Mesodermal cell (in vitro differentiated cells): ENCODE measurements at regions not wholly inside any gene's neighbourhood (a gene's known extent, or its start where the extent isn't known, plus 50 kb on each side); places are given as distances from the start of the nearest gene placed in this dataset.

Experiments
- H3K27ac ChIP-seq: 2 replicates; pipeline ENCODE4 v1.7.0; 2013; ENCODE audit warnings: mild to moderate bottlenecking, low read depth, low read length, moderate library complexity; ENCODE audit not compliant: severe bottlenecking
- H3K36me3 ChIP-seq: 2 replicates; pipeline ENCODE4 v1.7.1; 2013; ENCODE audit warnings: mild to moderate bottlenecking, low read length, moderate library complexity; ENCODE audit not compliant: control insufficient read depth, insufficient read depth
- H3K4me1 ChIP-seq: one replicate; pipeline ENCODE4 v1.7.1; 2013; ENCODE audit warnings: mild to moderate bottlenecking, low read length; ENCODE audit not compliant: insufficient read depth, control insufficient read depth, poor library complexity, severe bottlenecking
- H3K4me3 ChIP-seq: 2 replicates; pipeline ENCODE4 v1.7.0; 2013; ENCODE audit warnings: low read length, control low read depth, mild to moderate bottlenecking; ENCODE audit not compliant: insufficient read depth, poor library complexity, severe bottlenecking; ENCODE audit errors: extremely low read depth
- H3K9me3 ChIP-seq: 2 replicates; pipeline ENCODE4 v1.7.1; 2013; ENCODE audit warnings: mild to moderate bottlenecking, low read length, moderate library complexity; ENCODE audit not compliant: control insufficient read depth
- WGBS, 2 experiments: methylation state at CpG; one replicate each; pipeline ENCODE4 v1.1.5; 2013; ENCODE audit warnings: missing lambda C conversion rate in 2 of 2; ENCODE audit not compliant: insufficient coverage in 2 of 2; 5-methylcytosine and 5-hydroxymethylcytosine counted together

- Histone ChIP-seq H3K27ac (no peak overlapping the region), H3K36me3 (no peaks in the 10 kb centered on the region), H3K9me3 (peaks cover 7% of the 10 kb centered on the region), H3K4me1 (no peaks in the 10 kb centered on the region), H3K4me3 (no peak overlapping the region)
- WGBS, 2 experiments: 96 to 100% methylated on average over 3 of the region's 3 CpGs
Observed at GRCh38 chr13:94783489-94783888, 71.1 kb upstream of the SOX21 start.

DNA sequence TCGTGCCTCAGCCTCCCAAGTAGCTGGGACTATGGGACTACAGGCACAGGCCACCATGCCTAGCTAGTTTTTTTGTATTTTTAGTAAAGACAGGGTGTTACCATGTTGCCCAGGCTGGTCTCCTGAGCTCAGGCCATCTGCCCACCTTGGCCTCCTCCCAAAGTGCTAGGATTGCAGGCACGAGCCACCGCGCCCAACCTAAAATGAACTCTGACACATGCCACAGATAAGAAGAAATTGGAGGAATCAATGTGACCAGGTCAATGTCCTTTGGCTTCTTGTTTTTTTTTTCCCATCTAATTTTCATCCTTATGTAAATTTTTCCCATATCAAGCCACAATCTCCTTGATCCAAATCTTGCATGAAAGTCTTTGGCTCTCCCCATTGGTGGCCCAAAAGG lies 68.1 kb upstream of the SOX21 start:
- Histone ChIP-seq H3K4me3 (no peak overlapping the region), H3K27ac (no peak overlapping the region), H3K36me3 (no peaks in the 10 kb centered on the region), H3K9me3 (peaks cover 7% of the 10 kb centered on the region), H3K4me1 (no peaks in the 10 kb centered on the region)
- WGBS, 2 experiments: 82 to 90% methylated on average over 1 to 4 of the region's 4 CpGs

- 78 to 90% methylated on average over 3 to 4 of the region's 5 CpGs for WGBS, 2 experiments
- peaks cover 7% of the 10 kb centered on the region for H3K9me3 ChIP-seq
Observed at GRCh38 chr13:94778986-94779385, 66.6 kb upstream of the SOX21 start.

GRCh38 chr13:94778585-94778984 lies 66.2 kb upstream of the SOX21 start:
- H3K4me3 ChIP-seq: no peak overlapping the region
- no peaks in the 10 kb centered on the region for H3K36me3 ChIP-seq

More at GRCh38 chr13:94778986-94779385, 66.6 kb upstream of the SOX21 start:
- no peak overlapping the region for H3K4me3 ChIP-seq
- no peaks in the 10 kb centered on the region for H3K4me1 ChIP-seq
- no peaks in the 10 kb centered on the region for H3K36me3 ChIP-seq
- H3K27ac ChIP-seq: no peak overlapping the region

DNA sequence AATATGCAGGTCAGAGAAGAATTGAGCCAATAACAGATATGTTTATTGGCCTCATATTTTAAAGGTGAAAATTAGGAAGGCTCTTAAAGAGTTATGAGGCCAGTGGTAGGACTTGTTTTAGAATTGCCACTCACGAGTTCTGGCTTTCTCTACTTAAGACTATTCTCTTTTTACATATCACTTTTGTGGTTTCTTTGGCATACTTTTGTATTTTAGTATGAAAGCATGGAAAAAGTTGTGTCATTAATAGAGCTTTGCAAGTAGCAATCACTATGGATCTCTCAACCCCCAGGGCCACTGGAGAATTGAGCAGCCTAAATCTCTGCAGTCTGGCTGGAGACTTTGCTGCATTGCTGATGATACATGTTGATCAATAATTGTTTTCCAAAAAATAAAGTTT lies 64.6 kb upstream of the SOX21 start:
- WGBS, 2 experiments: no CpG with 5 or more reads among the region's 1 CpG

More at GRCh38 chr13:94778585-94778984, 66.2 kb upstream of the SOX21 start:
- H3K27ac ChIP-seq: no peak overlapping the region
- H3K9me3 ChIP-seq: peaks cover 7% of the 10 kb centered on the region
- H3K4me1 ChIP-seq: no peaks in the 10 kb centered on the region

DNA sequence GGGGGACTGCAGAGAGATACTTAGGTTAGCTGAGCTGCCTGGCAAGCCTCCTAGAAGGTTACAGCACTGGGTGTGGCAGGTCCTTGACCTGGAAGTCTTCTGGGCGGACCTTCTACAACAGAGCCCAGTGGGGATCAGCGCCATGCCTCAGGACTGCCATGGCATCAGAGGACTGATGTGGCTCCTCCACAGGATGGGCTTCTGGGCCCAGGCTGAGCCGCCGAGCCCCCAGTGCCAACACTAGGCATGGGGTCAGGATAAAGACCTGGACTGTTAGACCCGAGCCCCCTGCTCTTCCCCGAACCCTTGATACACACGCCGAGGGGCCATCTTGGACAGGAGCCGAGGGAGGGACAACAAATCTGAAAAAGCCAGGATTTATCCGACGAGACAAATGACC lies 64.0 kb upstream of the SOX21 start:
- no peaks in the 10 kb centered on the region for H3K36me3 ChIP-seq
- H3K4me1 ChIP-seq: no peaks in the 10 kb centered on the region
- H3K4me3 ChIP-seq: no peak overlapping the region
- 93 to 100% methylated on average over 5 to 9 of the region's 11 CpGs for WGBS, 2 experiments
- H3K9me3 ChIP-seq: no peaks in the 10 kb centered on the region
- no peak overlapping the region for H3K27ac ChIP-seq

More for the DNA sequence above, 64.6 kb upstream of the SOX21 start:
- Histone ChIP-seq H3K4me3 (no peak overlapping the region), H3K4me1 (no peaks in the 10 kb centered on the region), H3K27ac (no peak overlapping the region), H3K36me3 (no peaks in the 10 kb centered on the region), H3K9me3 (no peaks in the 10 kb centered on the region)

- H3K4me3 ChIP-seq: no peak overlapping the region
- no peak overlapping the region for H3K27ac ChIP-seq
- H3K36me3 ChIP-seq: no peaks in the 10 kb centered on the region
- H3K4me1 ChIP-seq: peaks cover 9% of the 10 kb centered on the region
- WGBS, 2 experiments: 83 to 95% methylated on average over 3 to 7 of the region's 7 CpGs
- H3K9me3 ChIP-seq: no peaks in the 10 kb centered on the region
Observed at GRCh38 chr13:94765814-94766213, 53.5 kb upstream of the SOX21 start.

DNA sequence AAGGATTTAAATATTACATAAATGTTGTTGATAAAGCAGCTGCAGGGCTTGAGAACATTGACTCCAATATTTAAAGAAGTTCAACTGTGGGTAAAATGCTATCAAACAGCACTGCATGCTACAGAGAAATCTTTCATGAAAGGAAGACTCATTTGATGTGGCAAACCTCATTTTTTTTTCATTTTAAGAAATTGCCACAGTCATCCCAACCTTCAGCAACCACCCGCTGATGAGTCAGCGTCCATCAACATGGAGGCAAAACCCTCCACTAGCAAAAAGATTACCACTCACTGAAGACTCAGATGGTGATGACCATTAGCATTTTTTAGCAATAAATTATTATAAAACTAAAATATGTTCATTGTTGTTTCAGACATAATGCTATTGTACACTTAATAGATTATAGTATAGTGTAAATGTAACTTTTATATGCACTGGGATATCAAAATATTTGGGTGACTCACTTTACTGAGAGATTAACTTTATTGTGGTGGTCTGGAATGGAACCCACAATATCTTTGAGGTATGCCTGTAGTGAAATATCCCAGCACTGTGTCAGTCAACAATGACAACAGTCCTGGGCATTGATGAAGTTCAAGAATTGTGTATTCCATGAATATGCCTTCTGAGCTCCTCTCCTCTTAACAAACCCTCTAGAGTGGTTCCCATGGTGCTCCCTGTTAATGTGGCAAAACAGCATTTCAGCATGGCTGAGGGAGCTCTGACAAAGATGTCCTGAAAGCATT lies 52.4 kb upstream of the SOX21 start:
- Histone ChIP-seq H3K4me1 (peaks cover 9% of the 10 kb centered on the region), H3K27ac (no peak overlapping the region), H3K9me3 (no peaks in the 10 kb centered on the region), H3K36me3 (no peaks in the 10 kb centered on the region), H3K4me3 (no peak overlapping the region)
- 100% methylated on average over 2 of the region's 2 CpGs; no CpG with 5 or more reads in 1 of the 2 experiments for WGBS, 2 experiments
